Retina (tissue), 1 donor: ENCODE measurements at regions not wholly inside any gene's neighbourhood (a gene's known extent, or its start where the extent isn't known, plus 50 kb on each side); places are given as distances from the start of the nearest gene placed in this dataset.
"Not testable (repeated sequence)": the region's sequence is repeated elsewhere in the genome, so short reads cannot be mapped to it uniquely, and the experiment has no call there.

Experiments used
- DNase-seq: peaks from one replicate; pipeline ENCODE4 v3.0.0-alpha.2; 2016

DNA sequence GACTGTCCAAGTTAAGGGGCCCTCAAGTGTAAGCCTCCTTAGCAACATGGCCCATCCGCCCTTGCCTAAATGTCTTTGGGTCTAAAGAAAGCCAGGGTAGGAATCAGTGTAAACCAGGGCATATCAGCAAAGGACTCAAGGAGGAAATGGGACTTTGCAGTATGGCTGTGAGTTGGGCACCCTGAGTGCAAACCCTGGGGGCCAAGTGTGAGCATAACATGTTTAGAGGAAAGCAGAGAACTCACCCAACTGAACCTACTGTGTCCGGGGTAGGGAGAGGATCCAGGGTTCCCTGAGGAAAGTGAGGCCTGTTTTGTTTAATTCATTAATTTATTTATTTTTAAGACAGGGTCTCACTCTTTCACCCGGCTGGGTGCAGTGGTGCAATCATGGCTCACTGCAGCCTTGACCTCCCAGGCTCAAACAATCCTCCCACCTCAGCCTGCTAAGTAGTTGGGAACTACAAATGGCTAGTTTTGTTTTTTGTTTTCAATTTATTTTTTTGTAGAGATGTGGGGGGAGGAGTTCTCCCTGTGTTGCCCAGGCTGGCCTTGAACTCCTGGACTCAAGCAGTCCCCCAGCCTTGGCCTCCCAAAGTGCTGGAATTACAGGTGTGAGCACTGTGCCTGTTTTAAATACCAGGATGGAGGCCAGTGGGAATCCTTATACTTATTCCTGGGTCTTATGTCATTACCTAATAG, 51.0 kb upstream of the ACTR3 start:
- DNase-seq = no peak

DNA sequence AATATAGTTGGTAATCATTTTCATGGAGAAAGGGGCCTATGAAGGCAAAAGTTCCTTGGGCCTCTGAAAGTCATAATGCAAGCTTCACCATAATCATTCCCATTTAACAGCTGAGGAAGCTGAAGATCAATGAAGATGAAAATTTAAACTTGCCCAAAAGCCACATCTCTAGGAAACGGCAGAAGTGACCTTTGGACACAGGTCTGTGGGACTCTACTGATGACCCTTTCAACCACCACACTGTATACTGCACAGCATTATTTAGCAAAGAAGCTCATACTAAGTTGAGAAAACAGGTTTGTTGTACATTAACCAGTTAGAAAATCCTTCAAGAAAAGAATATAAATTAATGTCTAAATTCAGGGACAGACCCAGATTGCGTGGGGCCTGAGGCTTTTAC, 51.6 kb upstream of the ACTR3 start:
- DNase-seq = no peak

DNA sequence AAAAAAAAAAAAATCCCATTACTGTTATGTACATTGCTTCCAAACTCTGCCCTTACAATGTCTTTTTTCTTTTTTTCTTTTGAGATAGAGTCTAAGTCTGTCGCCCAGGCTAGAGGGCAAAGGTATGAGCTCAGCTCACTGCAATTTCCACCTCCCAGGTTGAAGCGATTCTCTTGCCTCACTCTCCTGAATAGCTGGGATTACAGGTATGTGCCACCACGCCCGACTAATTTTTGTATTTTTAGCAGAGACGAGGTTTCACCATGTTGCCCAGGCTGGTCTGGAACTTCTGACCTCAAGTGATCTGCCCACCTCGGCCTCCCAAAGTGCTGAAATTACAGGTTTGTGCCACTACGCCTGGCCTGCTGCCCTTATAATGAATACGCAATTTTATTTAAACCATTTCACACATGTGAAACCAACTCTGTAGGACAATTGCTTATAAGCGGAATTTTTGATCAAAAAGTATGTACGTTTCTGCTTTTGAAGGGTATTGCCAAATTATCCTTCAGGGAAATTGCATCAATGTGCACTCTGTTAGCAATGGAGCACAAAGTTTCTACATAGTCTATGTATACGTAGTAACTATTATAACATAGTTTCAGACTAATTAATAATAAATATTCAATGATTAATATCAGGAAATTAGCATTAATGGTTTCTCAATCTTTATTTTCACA, 55.7 kb upstream of the ACTR3 start:
- no peak for DNase-seq

DNA sequence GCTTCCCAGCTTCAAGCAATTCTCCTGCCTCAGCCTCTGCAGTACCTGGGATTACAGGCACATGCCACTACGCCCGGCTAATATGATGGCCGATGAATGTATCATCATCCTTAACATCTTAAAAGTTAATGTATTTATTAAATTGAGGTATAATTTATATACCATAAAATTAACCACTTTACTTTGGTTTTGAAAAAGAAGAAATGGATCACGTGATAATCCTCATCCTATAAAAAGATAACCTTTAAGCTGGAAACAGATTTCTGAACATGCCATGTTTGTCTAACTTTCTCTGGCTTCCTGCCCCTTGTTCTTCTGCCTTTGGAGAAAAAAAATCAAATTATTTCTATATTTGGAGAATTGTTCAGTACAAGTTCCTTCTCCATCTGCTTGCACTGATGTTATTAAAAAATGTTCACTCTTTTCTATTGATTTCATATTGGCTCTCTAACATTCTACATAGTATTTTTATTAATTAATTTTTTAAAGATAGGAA, 57.0 kb upstream of the ACTR3 start:
- DNase-seq = no peak

DNA sequence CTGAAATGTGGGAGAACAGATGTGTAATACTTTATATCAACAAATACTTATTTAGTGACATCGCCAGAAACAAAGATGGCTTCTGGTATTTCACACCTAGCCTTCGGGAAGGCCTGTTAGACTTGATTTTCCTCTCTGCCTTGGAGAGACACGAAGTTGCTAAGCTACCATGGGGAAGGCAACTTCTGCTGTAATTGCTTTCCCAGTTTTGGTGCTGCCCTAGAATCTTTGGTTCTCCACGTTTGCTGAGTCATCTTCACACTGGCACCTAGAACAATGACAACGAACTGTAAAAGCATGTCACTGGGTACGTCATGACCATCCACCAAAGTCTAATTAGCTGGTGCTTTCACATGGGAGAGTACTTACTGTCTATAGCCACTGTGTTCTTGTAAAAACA, 58.7 kb upstream of the ACTR3 start:
- DNase-seq = no peak

DNA sequence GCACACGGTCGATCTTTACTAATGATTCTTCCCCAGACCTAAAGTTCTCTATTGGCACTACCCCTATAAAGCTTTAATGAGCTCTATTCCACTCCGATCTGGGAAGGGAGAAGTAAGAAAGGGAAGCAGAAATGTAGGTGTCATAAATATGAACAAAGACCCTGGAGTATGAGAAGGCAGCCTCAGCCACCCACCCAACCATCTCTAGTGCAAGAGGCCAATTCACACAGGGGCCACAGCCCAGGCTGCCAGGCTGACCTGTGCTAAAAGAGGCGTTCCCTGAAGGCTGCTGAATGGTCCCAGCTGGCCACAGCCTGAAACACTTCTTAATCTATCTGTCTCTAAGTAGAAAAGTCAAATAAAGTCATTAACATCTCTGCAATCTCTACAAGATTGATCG, 60.1 kb upstream of the ACTR3 start:
- DNase-seq = no peak

DNA sequence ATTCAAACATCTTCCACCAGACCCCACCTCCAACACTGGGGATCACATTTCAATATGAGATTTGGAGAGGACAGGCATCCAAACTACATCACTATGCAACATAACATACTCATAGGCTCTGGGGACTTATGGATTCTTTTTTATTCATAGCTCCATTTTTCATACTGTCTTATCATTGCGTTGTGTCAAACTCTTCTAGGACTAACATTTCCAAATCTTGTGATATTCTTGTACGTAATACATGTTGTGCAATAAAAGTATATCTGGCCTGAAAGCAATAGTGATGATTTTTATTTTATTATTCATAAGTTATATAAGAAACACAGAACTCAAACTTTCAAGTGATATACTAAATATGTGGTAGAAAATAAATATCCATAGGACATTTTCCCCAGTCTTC, 60.6 kb upstream of the ACTR3 start:
- no peak for DNase-seq

DNA sequence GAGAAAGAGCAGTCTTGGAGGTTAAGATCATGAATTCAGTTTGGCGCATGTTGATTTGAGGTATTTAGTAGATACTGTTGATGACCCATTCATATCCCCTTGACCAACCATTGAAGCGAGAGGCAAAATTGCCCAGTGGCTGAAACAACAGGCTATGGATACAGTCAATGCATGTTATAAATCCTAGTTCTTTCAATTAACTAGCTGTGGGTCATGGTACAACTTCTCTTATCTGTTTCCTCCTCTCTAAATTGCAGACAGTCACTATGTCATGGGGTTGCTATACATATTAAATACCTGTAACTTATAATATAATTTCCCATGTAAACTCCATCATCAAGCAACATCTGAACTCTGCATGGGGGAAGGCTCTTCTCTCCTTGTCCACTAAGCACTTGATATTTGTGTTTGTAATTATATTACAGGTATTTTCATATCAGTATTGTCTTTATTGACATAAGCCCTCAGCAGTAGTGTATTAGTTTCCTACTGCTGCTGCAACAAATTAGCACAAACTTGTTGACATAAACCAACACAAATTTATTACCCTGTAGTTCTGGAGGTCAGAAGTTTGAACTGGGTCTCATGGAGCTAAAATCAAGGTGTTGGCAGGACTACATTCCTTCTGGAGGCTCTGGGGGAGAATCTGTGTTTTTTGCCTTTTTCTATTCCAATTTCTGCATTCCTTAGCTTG, 61.7 kb upstream of the ACTR3 start:
- DNase-seq = no peak

DNA sequence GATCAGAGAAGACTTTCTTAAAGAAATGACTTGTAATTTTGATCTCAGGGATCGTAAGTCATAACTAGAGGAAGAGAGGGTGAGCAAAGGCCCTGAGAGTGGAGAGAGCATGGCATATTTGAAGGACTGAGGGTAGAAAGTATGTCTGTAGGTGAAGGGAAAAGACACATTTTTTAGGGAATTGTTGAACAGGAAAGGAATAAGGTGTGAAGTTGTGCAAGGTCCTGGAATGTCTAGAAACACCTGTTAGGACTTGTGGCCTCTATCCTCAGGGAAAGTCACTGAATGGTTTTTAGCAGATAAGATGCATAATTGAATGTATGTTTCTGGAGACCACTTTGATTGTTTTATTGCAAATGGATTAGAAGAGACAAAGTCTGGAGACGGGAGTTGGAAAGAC, 62.5 kb upstream of the ACTR3 start:
- no peak for DNase-seq

DNA sequence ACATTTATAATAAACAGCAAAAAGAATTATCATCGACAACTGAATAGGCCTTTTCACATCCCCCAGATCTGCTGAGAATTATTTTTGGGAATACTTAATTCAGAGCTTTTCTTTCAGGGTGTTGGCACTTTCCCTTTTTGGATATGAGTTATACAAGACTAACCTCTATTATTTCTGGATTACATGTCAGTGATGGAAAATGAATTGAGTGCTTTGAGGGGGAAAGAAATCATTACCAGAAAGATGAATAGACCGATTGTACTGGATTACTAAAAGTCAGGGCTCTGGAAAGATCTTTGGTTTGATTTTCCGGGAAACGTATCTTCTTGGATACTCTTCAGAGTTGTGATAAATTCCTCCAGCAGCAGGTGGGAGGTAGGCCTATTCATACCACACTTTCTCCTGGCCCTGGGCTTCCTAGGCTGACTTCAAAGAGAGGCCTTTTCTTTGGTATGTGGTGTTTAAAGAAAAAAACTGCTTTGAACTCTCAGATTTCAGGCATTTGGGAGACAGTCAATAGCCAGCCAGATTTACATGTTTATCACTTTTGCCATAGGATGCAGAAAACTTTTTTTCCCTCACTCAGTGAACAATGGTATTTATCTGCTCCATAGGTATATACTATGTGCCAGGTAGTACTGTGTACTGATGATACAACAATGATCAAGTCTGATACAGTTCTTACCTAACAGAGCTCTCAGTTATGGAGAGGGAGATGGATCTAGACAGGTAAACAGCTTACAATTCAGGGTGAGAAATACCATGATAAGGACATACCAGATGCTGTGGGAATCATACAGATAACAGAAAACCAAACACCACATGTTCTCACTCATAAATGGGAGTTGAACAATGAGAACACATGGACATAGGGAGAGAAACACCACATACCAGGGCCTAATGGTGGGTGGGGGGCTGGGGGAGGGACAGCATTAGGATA, 63.3 kb upstream of the ACTR3 start:
- no peak for DNase-seq

DNA sequence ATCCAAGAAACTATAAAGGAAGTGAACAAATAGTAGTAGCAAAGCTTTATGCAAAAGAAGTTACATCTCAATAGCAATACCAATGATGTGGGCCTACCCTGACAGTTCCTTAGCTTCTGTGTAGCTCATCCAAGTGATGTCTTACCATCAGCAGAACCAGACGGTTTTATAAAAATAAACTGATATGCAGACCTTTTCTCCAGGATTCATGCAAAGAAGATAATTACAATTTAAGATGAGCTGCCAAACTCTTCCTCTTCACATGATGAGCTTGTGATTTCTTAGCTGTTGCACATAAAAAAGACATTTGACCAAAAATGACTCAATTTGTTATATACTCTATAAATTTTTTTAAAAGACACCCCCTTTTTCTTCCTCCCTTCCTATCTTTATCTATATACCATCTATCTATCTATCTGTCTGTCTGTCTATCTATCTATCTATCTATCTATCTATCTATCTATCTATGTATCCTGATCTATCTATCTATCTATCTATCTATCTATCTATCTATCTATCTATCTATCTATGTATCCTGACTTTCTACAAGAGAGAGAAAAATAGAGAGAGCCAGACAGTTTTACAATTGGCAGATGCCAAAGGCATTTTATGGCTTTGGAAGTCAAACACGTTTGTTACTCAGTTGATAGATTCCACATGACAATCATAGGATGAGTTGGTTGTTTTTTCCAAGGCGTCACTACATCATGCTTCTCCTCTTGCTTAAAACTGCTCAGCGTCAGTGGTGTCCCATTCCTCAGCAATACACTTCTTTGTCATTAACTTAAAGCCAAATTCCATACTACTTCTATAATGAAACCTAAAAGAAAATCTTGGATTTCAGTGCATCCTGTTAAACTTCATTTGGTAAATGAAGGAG, 65.9 kb upstream of the ACTR3 start:
- no peak for DNase-seq

DNA sequence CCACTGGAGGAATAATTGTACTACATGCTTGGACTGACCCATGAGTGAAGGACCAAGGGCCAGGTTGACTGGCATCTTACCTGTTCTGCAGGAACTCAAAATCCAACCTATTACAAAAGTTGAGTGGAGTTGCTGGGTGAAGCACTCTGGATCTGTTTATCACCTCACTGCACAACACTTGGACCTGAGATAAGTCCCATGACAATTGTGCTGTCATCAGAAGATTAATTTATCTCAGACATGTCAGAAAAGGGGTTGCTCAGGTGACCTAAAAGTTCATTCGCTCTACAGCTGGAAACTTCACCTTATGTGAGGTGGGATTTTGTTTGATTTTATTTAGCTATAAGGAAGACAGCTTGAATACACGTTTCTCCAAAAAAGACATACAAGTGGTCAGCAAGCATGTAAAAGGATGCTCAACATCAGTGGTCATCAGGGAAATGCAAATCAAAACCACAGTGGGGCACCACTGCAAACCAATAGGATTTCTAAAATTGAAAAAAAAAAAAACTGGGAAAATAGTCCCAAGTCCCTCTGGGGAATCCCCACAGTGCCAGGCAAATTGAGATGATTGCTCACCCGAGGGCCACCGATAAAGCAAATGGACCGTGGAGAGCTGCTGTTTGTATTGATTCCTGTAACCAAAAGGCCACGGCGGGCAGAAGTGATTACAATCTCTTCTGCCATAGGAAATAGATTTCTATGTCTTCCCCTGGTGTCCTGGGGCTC, 65.8 kb upstream of the SLC35F5 start:
- DNase-seq = peak; percentile 35

DNA sequence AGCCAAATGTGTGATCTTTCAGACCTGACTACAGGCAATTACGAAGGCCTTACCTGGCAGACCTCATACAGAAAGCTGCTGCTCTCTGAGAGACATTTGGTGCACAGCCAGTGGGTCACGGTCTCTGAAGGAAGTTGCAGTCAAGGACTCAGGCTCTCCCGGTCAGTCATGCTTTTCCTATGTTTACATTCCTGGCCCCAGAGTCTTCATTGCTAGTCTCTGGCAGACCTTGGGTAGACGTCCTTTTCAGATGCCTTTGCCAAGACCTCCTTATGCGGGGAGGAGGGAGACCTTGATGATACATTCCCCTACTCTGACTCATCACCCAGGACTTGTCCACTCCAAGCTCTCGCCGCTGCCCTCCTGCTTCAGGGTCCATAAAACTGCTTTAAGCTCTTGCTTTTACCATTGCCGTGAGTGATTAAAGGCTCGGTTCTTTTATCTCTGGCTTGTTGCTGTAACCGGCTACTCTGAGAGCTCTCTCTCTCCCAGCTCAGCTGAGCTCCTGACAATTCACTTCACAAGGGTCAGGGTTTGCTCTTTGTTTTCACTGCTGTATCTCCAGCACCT, 62.0 kb upstream of the SLC35F5 start:
- DNase-seq = peak; percentile 32

DNA sequence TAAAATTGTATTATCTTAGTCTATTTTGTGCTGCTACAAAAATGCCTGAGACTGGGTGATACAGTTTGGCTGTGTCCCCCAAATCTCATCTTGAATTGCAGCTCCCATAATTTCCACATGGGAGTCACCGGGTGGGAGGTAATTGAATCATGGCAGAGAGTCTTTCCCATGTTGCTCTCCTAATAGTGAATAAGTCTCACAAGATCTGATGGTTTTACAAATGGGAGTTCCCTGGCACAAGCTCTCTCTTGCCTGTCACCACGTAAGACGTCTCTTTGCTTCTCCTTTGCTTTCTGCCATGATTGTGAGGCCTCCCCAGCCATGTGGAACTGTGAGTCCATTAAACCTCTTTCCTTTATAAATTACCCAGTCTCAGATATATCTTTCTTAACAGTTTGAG, 57.0 kb upstream of the SLC35F5 start:
- not testable (repeated sequence) for DNase-seq

DNA sequence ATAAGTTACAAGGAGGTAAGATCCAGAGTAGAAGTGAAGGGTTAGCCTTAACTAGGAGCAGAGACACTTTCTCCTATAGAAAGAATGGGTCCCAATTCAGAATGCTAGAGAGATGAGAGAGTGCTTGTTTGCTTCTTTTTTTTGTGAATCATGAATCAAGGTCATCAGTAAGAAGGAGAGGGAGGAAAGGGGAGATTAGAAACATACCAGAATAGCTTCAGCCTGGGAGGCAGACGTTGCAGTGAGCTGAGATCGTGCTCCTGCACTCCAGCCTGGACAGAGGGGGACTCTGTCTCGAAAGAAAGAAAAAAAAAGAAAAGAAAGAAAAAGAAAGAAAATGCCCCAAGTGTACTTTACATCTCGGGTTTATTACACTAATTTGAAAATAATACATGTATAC, 55.8 kb upstream of the SLC35F5 start:
- DNase-seq = no peak

DNA sequence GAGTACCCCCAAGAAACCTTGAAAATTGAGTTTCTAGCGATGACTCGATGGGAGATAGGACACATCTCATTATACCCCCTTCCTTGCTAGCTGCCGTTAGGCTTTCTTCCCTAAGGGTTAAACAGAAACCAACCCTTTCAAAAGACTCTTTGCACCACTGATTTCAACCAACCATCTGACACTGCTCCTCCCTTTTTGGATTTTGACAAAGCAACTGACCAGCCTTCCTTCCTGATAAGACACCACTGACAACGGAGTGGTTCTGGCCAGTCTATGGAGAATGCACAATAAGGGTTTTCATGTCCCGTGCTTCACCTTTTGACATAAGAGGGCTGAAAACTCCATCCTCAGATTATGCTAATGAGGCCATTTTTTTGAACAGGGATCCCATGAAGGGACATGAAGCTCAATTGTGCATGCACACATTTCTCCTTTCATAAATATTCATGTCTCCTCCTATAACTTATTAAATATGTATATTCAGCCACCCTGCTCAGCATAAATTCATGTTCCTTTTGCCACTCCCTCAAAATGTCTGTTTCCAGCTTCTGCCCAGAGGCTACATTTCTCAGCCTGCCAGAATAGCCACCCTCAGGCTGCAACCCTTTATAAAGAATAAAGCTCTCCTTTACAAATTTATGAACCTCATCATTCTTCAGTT, 52.8 kb upstream of the SLC35F5 start:
- DNase-seq = no peak

DNA sequence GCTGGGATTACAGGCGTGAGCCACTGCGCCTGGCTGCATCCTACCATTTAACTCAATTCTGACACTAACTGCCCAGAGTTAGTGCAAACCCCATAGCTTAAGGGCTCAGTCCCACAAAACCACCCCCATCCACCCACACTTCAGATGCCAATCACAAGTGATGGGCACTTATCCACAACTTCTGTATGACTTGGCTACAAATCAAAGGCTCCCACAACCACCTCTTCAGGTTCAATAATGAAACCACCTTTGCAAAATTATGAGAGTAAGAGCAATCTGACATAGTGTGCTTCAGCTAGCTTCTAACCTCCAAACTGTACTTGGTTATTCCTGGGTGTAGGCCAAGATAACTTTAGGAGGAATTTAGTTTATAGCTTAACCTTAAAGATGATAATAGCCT, 51.3 kb upstream of the SLC35F5 start:
- DNase-seq = no peak

DNA sequence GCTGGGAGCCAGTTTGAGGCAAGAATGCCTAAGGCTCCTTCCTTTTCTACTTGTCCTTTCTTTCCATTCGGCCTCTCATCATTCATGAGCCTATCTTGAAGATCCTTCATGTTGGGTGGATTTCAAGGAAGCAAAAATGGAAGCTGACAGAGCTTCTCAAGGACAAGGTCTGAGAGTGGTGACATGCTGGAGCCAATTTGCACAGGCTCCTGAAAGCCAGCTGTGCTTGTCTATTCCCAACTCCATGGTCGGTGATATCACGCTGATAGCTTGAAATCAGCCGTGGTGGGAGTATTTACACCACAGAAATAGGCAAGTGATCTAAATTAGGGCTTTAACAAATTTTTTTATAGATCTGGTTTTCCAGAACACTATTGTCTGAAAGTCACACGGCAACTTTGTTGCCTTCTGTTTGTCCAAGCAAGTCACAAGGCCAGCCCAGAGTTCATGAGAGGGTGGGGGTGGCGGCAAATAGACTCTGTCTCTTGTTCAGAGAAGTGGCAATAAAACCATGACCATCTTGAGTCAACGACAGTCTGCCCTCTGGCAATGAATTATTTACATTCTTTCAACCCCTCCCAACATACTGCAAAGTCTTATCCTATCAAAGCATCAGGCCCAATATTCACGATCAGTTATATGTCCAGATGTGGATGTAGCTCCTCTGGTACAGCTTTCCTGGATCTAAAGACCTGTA, 49.9 kb upstream of the SLC35F5 start:
- no peak for DNase-seq
